Panc1 (cell line): ENCODE measurements at regions not wholly inside any gene's neighbourhood (a gene's known extent, or its start where the extent isn't known, plus 50 kb on each side); places are given as distances from the start of the nearest gene placed in this dataset.

Experiments
- ATAC-seq: fragments of 200-7000 bp; cut with Tn5 transposase; 2 replicates; pipeline ENCODE4 v1.9.1; 2020; ENCODE audit warnings: mild to moderate bottlenecking, moderate library complexity
- BruUV-seq: library from RNA; stranded (reverse); fragments of 400-500 nt; replicated peaks from 2 replicates; lab custom pipeline; 2021; lab: Mats Ljungman, UMichigan
- CTCF ChIA-PET: fragments of 300-600 bp; sonication (Branson Sonifier 250); formaldehyde crosslinking; loops from one replicate; lab custom pipeline; 2022; ENCODE audit warnings: antibody characterized with exemption; lab: Charles Lee
- POLR2A ChIA-PET: fragments of 300-600 bp; sonication (Branson Sonifier 250); formaldehyde crosslinking; loops from one replicate; lab custom pipeline; 2022; ENCODE audit warnings: antibody characterized with exemption; lab: Charles Lee
- DNase-seq: peaks from one replicate; pipeline ENCODE4 v3.0.0-alpha.2; 2010; ENCODE audit warnings: low read depth, low spot score
- H3K27ac ChIP-seq: 2 replicates; pipeline ENCODE4 v1.5.1; 2011; ENCODE audit warnings: mild to moderate bottlenecking, low read length, inconsistent platforms
- H3K27me3 ChIP-seq: fragments of 200-500 bp; sonication (Bioruptor generic); 2 replicates; pipeline ENCODE4 v1.6.0; 2014; ENCODE audit warnings: low read length, inconsistent platforms; ENCODE audit not compliant: control insufficient read depth, insufficient read depth
- H3K36me3 ChIP-seq: fragments of 200-500 bp; sonication (Bioruptor generic); 2 replicates; pipeline ENCODE4 v1.5.1; 2014; ENCODE audit warnings: inconsistent platforms, mild to moderate bottlenecking, low read length, moderate library complexity; ENCODE audit not compliant: control insufficient read depth, insufficient read depth
- H3K4me1 ChIP-seq: 2 replicates; pipeline ENCODE4 v1.5.1; 2011; ENCODE audit warnings: inconsistent platforms, mild to moderate bottlenecking, low read length, moderate library complexity; ENCODE audit not compliant: control insufficient read depth, insufficient read depth
- H3K4me3 ChIP-seq, 2 experiments: 2 replicates each; pipeline ENCODE4 v1.5.1; 2011 to 2012; ENCODE audit warnings: low read depth in 2 of 2, low read length in 2 of 2, mild to moderate bottlenecking in 2 of 2, inconsistent platforms in 1 of 2, moderate library complexity in 1 of 2
- H3K9me3 ChIP-seq: fragments of 200-500 bp; sonication (Bioruptor generic); 2 replicates; pipeline ENCODE4 v1.5.1; 2014; ENCODE audit warnings: low read depth, mild to moderate bottlenecking, inconsistent platforms, low read length, moderate library complexity; ENCODE audit not compliant: control insufficient read depth, insufficient read depth
- POLR2AphosphoS5 ChIP-seq: IDR thresholded peaks from 2 replicates; pipeline ENCODE4 v1.6.1; 2012; ENCODE audit warnings: mild to moderate bottlenecking, low read depth, low read length, moderate library complexity
- SIN3A ChIP-seq: IDR thresholded peaks from 2 replicates; pipeline ENCODE4 v1.6.1; 2012; ENCODE audit warnings: low read depth, mild to moderate bottlenecking, low read length, moderate library complexity, borderline replicate concordance; ENCODE audit not compliant: insufficient read depth
- TCF7L2 ChIP-seq: IDR thresholded peaks from 2 replicates; pipeline ENCODE4 v1.6.1; 2011; ENCODE audit warnings: mild to moderate bottlenecking, low read depth, low read length, inconsistent platforms
- in situ Hi-C: cut with HindIII; loops from 2 replicates; pipeline ENCODE4 v1.10.0; 2016; ENCODE audit warnings: low sequenced_read_pairs, low pct_unique_long_range_greater_than_20kb
- intact Hi-C: fragments of 100-400 bp; cut with micrococcal nuclease; formaldehyde crosslinking; loops from one replicate; pipeline ENCODE4 v1.10.0; 2022; ENCODE audit not compliant: unreplicated experiment
- TF ChIP-seq, protein P1 (sequence below): fragments of 450-650 bp; IDR thresholded peaks from 2 replicates; pipeline ENCODE4 v1.5.1; 2017; ENCODE audit warnings: mild to moderate bottlenecking
- TF ChIP-seq, protein P2 (sequence below), 2 experiments: IDR thresholded peaks; 2 replicates each; pipeline ENCODE4 v1.6.1; 2011 to 2012; ENCODE audit warnings: low read depth in 2 of 2, control low read depth in 1 of 2, low read length in 1 of 2, mild to moderate bottlenecking in 1 of 2, moderate library complexity in 1 of 2; ENCODE audit not compliant: insufficient read depth in 1 of 2

DNA sequence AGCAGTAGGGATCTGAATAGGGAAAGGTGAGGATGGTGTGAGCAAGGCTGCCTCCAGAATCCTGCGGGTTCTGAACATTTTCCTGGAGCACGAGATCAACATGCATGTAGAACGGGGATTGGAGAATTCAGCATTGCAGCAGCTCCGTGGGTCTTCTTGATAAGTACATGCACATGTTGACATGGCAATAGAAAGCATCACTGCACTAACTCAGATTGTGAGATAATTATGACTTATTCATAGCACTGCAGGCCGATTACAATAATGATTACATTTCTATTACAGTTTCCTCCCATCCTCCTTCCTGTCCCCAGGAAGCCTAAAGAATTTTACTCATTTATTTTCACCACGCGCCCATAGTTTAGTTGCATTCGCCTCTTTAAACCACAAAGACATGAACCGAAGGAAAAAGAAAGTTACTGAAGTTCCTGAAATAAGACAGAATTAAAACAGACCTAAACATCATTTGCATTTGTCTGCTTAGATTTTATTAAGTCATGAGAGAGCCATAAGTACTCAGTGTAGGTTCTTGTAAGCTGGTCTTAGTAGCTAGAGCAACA lies 61.3 kb upstream of the ARX start:
- Histone ChIP-seq H3K9me3 (no peaks in the 10 kb centered on the region), H3K27me3 (no peaks in the 10 kb centered on the region), H3K36me3 (no peaks in the 10 kb centered on the region), H3K4me1 (no peaks in the 10 kb centered on the region), H3K27ac (no peak overlapping the region), H3K4me3 (no peak overlapping the region)
- ChIA-PET CTCF (no interaction called here), POLR2A (no interaction called here)
- no TSS peak for BruUV-seq
- no peak for ATAC-seq
- in situ Hi-C loops = no loop called here
- DNase-seq = no peak
- intact Hi-C loops = no loop called here
- TF ChIP-seq POLR2AphosphoS5 (no peak), TCF7L2 (no peak), SIN3A (no peak)
- TF ChIP-seq, protein P1, sequence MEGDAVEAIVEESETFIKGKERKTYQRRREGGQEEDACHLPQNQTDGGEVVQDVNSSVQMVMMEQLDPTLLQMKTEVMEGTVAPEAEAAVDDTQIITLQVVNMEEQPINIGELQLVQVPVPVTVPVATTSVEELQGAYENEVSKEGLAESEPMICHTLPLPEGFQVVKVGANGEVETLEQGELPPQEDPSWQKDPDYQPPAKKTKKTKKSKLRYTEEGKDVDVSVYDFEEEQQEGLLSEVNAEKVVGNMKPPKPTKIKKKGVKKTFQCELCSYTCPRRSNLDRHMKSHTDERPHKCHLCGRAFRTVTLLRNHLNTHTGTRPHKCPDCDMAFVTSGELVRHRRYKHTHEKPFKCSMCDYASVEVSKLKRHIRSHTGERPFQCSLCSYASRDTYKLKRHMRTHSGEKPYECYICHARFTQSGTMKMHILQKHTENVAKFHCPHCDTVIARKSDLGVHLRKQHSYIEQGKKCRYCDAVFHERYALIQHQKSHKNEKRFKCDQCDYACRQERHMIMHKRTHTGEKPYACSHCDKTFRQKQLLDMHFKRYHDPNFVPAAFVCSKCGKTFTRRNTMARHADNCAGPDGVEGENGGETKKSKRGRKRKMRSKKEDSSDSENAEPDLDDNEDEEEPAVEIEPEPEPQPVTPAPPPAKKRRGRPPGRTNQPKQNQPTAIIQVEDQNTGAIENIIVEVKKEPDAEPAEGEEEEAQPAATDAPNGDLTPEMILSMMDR = no peak
- TF ChIP-seq, protein P2, sequence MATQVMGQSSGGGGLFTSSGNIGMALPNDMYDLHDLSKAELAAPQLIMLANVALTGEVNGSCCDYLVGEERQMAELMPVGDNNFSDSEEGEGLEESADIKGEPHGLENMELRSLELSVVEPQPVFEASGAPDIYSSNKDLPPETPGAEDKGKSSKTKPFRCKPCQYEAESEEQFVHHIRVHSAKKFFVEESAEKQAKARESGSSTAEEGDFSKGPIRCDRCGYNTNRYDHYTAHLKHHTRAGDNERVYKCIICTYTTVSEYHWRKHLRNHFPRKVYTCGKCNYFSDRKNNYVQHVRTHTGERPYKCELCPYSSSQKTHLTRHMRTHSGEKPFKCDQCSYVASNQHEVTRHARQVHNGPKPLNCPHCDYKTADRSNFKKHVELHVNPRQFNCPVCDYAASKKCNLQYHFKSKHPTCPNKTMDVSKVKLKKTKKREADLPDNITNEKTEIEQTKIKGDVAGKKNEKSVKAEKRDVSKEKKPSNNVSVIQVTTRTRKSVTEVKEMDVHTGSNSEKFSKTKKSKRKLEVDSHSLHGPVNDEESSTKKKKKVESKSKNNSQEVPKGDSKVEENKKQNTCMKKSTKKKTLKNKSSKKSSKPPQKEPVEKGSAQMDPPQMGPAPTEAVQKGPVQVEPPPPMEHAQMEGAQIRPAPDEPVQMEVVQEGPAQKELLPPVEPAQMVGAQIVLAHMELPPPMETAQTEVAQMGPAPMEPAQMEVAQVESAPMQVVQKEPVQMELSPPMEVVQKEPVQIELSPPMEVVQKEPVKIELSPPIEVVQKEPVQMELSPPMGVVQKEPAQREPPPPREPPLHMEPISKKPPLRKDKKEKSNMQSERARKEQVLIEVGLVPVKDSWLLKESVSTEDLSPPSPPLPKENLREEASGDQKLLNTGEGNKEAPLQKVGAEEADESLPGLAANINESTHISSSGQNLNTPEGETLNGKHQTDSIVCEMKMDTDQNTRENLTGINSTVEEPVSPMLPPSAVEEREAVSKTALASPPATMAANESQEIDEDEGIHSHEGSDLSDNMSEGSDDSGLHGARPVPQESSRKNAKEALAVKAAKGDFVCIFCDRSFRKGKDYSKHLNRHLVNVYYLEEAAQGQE (IDR thresholded peaks at IDR 0.05; ENCODE audit: insufficient read depth in 1 of 2, low read depth in 2 of 2, low read length in 1 of 2) = no peak

DNA sequence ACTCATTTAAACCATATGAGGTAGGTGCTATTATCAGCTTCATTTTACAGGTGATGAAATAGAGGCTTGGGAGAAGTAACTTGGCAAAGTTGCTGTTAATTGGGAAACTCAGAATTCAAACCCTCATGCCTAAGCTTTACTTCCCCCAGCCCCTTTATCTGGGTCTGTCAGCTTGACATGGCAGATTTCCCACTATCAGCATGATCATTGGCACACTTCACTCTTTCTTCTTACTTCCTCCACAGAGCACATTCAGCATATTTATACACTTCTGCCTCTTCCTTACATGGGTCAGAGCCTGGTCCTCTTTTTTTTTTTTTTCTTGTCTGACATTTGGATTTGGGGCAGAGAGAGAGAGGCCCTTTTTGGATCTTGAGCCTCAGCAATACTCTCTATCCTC lies 56.5 kb upstream of the ARX start:
- CTCF ChIA-PET = no interaction called here
- TF ChIP-seq TCF7L2 = no peak
- TF ChIP-seq, protein P1 = no peak
- Histone ChIP-seq H3K9me3 (no peaks in the 10 kb centered on the region), H3K36me3 (no peaks in the 10 kb centered on the region), H3K4me1 (no peaks in the 10 kb centered on the region), H3K27me3 (no peaks in the 10 kb centered on the region), H3K27ac (no peak overlapping the region), H3K4me3 (no peak overlapping the region)
- intact Hi-C loops (no loop called here), in situ Hi-C loops (no loop called here)
- POLR2A ChIA-PET = interaction anchor here (0.6 kb wide), 1 partner anchor 150 kb away, joined by 3 read pairs; no protein-coding TSS in a partner anchor
- ATAC-seq (no peak), DNase-seq (no peak)
- no TSS peak for BruUV-seq
